ENCODE measurements at regions not wholly inside any gene's neighbourhood (a gene's known extent, or its start where the extent isn't known, plus 50 kb on each side); places are given as distances from the start of the nearest gene placed in this dataset.
"Not testable (repeated sequence)": the region's sequence is repeated elsewhere in the genome, so short reads cannot be mapped to it uniquely, and the experiment has no call there.

DNA sequence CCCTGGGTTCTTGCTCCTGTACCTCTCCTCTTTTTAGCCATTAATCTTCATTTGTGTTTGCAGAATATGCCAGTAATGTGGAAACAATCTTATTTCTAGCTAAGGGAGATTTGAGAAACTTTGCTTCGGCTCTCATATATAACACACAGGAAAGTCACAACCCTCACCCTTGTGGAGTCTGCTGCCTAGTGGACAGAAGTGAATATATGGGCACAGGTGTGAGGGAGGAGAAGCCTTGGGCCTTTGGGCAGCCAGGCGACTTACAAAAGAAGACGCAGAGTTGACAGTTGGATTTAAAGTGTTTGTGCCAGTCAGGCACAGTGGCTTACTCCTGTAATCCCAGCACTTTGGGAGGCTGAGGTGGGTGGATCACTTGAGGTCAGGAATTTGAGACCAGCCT lies 181.8 kb upstream of the TBL1XR1 start:
- peaks cover 5% of the 10 kb centered on the region for H3K36me3 Mint-ChIP-seq (ENCODE audit: low read depth)
- H3K27me3 Mint-ChIP-seq (ENCODE audit: low read depth): no peaks in the 10 kb centered on the region

DNA sequence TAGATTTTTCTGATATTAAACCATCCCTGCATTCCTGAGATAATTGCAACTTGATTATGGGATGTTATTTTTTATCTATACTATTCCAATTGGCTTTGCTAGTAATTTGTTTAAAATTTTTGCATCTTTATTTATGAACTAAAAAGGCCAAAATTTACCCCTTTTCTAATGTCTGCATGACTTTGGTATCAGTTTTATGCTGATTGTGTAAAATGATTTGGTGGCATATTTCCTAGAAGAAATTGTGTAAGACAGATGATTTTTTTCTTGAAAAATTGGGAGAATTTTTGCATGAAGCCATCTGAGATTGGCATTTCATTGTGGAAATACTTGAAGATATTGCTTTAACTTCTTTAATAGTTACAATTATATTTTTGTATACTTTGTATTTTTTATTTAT lies 183.8 kb upstream of the TBL1XR1 start:
- ATAC-seq (no peak), DNase-seq (no peak)
- Mint-ChIP-seq H3K27ac (no peak overlapping the region), H3K4me1 (ENCODE audit: low read depth) (no peaks in the 10 kb centered on the region), H3K9me3 (ENCODE audit: insufficient read depth) (no peaks in the 10 kb centered on the region), H3K36me3 (ENCODE audit: low read depth) (peaks cover 5% of the 10 kb centered on the region), H3K4me3 (no peak overlapping the region), H3K27me3 (ENCODE audit: low read depth) (no peaks in the 10 kb centered on the region)
- POLR2A ChIA-PET: no interaction called here
- CTCF ChIA-PET: no interaction called here

More for the DNA sequence above, 181.8 kb upstream of the TBL1XR1 start:
- H3K4me1 Mint-ChIP-seq (ENCODE audit: low read depth): no peaks in the 10 kb centered on the region
- no peak overlapping the region for H3K4me3 Mint-ChIP-seq
- no peak for ATAC-seq
- ChIA-PET CTCF (no interaction called here), POLR2A (interaction anchor here (0.6 kb wide), 1 partner anchor 18 kb away, joined by 3 read pairs; no protein-coding TSS in a partner anchor)
- H3K27ac Mint-ChIP-seq: no peak overlapping the region
- no peak for DNase-seq
- H3K9me3 Mint-ChIP-seq (ENCODE audit: insufficient read depth): no peaks in the 10 kb centered on the region

DNA sequence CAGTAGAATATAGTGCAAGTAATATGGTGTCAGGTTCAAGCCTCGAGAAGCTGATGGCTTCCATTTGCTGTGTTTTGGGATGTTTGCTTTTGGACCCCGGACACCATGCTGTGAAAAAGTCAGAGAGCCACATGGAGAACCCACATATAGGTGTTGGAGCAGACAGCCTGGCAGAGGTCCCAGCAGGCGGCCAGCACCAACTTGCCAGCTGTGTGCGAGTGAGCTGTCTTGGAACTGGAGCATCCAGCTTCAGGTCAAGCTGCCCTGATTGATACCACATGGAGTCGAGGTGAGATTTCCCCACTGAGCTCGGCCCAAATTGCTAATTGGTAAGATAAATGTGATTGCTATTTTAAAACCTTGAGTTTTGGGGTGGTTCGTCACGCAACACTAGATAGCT lies 185.7 kb upstream of the TBL1XR1 start:
- H3K27me3 Mint-ChIP-seq (ENCODE audit: low read depth): no peaks in the 10 kb centered on the region
- CTCF ChIA-PET: no interaction called here
- H3K4me3 Mint-ChIP-seq: no peak overlapping the region
- H3K9me3 Mint-ChIP-seq (ENCODE audit: insufficient read depth): peaks cover 3% of the 10 kb centered on the region
- POLR2A ChIA-PET: no interaction called here
- H3K27ac Mint-ChIP-seq: no peak overlapping the region
- no peak for DNase-seq
- H3K36me3 Mint-ChIP-seq (ENCODE audit: low read depth): peaks cover 5% of the 10 kb centered on the region
- no peak for ATAC-seq
- no peaks in the 10 kb centered on the region for H3K4me1 Mint-ChIP-seq (ENCODE audit: low read depth)

DNA sequence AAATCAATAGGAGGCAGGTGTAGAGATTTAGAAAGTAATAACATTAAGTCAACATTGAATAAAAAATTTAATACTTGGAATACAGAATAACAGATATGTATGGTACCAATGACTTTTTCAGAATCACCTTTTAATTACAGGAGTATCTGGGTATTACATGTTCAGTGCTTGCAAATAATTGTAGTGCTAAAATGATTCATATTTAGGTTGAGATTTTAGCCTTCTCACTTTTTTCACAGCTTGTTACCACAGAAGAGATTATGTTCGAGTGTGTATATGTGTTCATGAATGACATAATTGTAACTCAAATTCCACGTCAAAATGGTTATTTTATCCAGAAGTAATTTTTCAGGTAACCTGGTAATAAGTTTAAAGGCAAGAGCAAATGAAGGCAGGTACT lies 187.9 kb upstream of the TBL1XR1 start:
- ATAC-seq (no peak), DNase-seq (no peak)
- H3K36me3 Mint-ChIP-seq (ENCODE audit: low read depth): peaks cover 4% of the 10 kb centered on the region
- H3K9me3 Mint-ChIP-seq (ENCODE audit: insufficient read depth): peaks cover 3% of the 10 kb centered on the region
- H3K4me3 Mint-ChIP-seq: no peak overlapping the region
- H3K4me1 Mint-ChIP-seq (ENCODE audit: low read depth): no peaks in the 10 kb centered on the region
- ChIA-PET CTCF (no interaction called here), POLR2A (no interaction called here)
- H3K27ac Mint-ChIP-seq: no peak overlapping the region
- no peaks in the 10 kb centered on the region for H3K27me3 Mint-ChIP-seq (ENCODE audit: low read depth)

DNA sequence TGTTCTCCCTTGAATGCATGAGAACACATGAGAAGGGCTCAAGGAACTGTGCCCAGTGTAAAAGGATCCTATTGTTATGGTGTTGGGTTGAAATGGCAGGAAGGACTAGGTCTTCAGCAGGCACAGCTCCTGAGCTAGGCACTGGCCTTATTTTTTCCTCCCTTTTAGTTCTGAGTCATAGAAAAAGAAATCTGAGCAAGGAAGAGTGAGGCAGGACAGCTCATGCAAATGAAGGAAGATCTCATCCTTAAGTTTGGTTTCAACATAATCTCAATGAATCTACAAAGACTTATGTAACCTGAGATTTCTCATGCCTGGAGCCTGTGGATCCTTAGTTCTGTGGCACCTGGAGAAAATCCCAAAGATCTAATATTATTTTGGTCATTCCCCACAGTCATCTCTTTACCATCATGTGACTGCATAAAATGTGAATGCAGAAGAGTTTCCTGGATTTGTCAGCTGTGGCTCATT lies 188.6 kb upstream of the TBL1XR1 start:
- ChIA-PET POLR2A (no interaction called here), CTCF (interaction anchor here (1.3 kb wide), 1 partner anchor 33 kb away, joined by 3 read pairs; no protein-coding TSS in a partner anchor)
- DNase-seq: no peak
- Mint-ChIP-seq H3K9me3 (ENCODE audit: insufficient read depth) (peaks cover 3% of the 10 kb centered on the region), H3K27ac (no peak overlapping the region), H3K4me1 (ENCODE audit: low read depth) (no peaks in the 10 kb centered on the region), H3K36me3 (ENCODE audit: low read depth) (peaks cover 2% of the 10 kb centered on the region), H3K27me3 (ENCODE audit: low read depth) (no peaks in the 10 kb centered on the region), H3K4me3 (no peak overlapping the region)
- no peak for ATAC-seq

DNA sequence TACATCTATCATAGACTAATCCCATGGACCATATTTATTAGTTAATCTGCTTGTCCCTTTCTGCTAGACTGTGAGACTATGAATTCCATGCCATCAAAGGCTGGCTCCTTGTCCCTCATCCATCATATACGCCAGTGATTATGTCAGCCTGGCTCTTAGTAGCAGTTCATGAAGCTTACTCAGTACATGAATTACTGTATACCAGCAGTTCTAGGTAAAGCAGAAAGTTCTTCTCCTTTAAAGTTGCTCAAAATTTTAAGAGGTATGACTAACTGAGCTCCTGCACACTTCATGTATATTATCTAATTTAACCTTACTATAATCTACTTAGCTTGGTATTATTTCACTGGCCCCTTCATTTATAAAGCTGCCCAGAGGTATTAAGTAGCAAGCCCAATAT lies 190.9 kb upstream of the TBL1XR1 start:
- Mint-ChIP-seq H3K36me3 (ENCODE audit: low read depth) (no peaks in the 10 kb centered on the region), H3K9me3 (ENCODE audit: insufficient read depth) (peaks cover 3% of the 10 kb centered on the region), H3K27me3 (ENCODE audit: low read depth) (no peaks in the 10 kb centered on the region), H3K4me1 (ENCODE audit: low read depth) (no peaks in the 10 kb centered on the region), H3K27ac (no peak overlapping the region), H3K4me3 (no peak overlapping the region)
- no peak for ATAC-seq
- ChIA-PET CTCF (no interaction called here), POLR2A (no interaction called here)
- DNase-seq: no peak

DNA sequence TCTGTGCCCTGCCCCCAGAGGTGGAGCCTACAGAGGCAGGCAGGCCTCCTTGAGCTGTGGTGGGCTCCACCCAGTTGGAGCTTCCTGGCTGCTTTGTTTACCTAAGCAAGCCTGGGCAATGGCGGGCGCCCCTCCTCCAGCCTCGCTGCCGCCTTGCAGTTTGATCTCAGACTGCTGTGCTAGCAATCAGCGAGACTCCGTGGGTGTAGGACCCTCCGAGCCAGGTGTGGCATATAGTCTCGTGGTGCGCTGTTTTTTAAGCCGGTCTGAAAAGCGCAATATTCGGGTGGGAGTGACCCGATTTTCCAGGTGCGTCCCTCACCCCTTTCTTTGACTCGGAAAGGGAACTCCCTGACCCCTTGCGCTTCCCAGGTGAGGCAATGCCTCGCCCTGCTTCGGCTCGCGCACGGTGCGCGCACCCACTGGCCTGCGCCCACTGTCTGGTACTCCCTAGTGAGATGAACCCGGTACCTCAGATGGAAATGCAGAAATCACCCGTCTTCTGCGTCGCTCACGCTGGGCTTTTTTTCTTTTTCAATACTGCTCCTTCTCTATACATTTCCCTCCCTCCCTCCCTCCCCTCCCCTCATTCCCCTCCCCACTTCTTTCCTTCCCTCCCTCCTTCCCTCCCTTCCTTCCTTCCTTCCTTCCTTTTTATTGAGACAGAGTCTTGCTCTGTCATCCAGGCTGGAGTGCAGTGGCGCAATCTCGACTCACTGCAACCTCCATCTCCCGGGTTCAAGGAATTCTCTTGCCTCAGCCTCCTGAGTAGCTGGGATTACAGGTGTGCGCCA lies 197.1 kb upstream of the TBL1XR1 start:
- POLR2A ChIA-PET: interaction anchor here (1.2 kb wide), 1 partner anchor 93 kb away, joined by 3 read pairs; no protein-coding TSS in a partner anchor
- H3K4me3 Mint-ChIP-seq: peak overlapping the region; percentile 25
- H3K27me3 Mint-ChIP-seq (ENCODE audit: low read depth); DNase-seq; ATAC-seq; CTCF ChIA-PET; H3K36me3 Mint-ChIP-seq (ENCODE audit: low read depth); H3K4me1 Mint-ChIP-seq (ENCODE audit: low read depth); H3K9me3 Mint-ChIP-seq (ENCODE audit: insufficient read depth): not testable (repeated sequence)
- peak overlapping the region; percentile 71 for H3K27ac Mint-ChIP-seq

DNA sequence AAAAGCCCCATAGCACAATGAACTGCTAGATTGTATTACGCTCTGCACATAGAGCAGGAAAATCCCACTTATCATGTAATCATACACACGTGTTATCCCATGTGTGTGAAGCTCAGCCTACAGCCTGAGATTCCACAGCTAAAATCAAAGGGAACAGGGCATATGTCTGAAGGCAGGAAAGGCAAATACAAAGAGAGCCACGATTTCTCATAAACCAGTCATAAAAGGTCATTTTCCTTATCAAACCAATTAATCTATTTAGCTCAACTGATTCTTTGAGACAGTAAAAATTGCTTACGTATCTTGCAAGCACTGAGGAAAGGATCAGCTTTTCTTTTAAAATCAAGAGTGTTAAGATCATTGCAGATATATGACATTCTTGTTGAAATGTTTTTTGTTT lies 199.5 kb upstream of the TBL1XR1 start:
- H3K27ac Mint-ChIP-seq: no peak overlapping the region
- H3K4me1 Mint-ChIP-seq (ENCODE audit: low read depth): peaks cover 4% of the 10 kb centered on the region
- no peak overlapping the region for H3K4me3 Mint-ChIP-seq
- ChIA-PET CTCF (no interaction called here), POLR2A (interaction anchor here (0.6 kb wide), 1 partner anchor 18 kb away, joined by 3 read pairs; no protein-coding TSS in a partner anchor)
- peaks cover 6% of the 10 kb centered on the region for H3K9me3 Mint-ChIP-seq (ENCODE audit: insufficient read depth)
- DNase-seq (no peak), ATAC-seq (no peak)
- no peaks in the 10 kb centered on the region for H3K27me3 Mint-ChIP-seq (ENCODE audit: low read depth)
- no peaks in the 10 kb centered on the region for H3K36me3 Mint-ChIP-seq (ENCODE audit: low read depth)

DNA sequence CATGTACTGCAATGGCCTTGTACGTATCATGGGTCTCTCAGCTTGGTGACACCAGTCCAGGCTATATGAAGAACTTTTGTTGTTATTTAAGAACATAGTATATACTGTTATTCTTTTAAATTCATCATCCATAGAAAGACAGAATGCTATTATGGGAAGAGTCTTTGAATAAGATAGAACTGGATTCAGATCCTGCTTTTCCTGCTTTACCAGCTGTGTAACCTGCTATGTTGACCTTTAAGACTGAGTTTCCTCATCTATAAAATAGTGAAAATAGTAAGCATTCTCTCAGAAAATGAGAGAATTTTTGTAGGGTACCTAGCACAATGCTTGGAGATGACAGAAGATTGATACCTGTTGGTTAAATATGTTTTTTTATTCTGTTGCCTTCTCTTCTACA lies 204.1 kb upstream of the TBL1XR1 start:
- Mint-ChIP-seq H3K4me3 (no peak overlapping the region), H3K36me3 (ENCODE audit: low read depth) (no peaks in the 10 kb centered on the region), H3K9me3 (ENCODE audit: insufficient read depth) (peaks cover 6% of the 10 kb centered on the region), H3K27me3 (ENCODE audit: low read depth) (no peaks in the 10 kb centered on the region), H3K4me1 (ENCODE audit: low read depth) (no peaks in the 10 kb centered on the region), H3K27ac (no peak overlapping the region)
- ChIA-PET POLR2A (no interaction called here), CTCF (interaction anchor here (0.7 kb wide), 1 partner anchor 17 kb away, joined by 3 read pairs; no protein-coding TSS in a partner anchor)
- ATAC-seq: no peak
- no peak for DNase-seq

DNA sequence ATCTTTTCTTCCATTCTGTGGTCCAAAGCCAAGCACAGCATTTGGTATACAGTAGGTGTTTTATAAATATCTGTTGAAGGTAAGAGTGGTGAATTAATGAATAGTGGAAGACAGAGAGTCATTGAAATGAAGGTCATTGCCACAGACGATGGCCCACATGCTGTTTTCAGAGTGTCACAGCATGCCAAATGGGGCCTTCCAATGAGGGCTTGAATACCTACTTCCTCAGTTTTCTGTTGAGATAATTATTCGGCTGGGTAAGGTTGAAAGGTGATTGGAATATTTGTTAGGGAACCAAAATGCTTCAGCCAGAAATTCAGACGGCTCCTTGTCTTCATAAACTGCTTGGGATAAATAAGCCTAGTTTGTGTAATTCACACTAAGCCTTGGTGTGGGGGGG lies 205.3 kb upstream of the TBL1XR1 start:
- CTCF ChIA-PET: no interaction called here
- POLR2A ChIA-PET: no interaction called here
- Mint-ChIP-seq H3K27ac (no peak overlapping the region), H3K4me3 (no peak overlapping the region), H3K9me3 (ENCODE audit: insufficient read depth) (peaks cover 6% of the 10 kb centered on the region), H3K27me3 (ENCODE audit: low read depth) (no peaks in the 10 kb centered on the region), H3K36me3 (ENCODE audit: low read depth) (no peaks in the 10 kb centered on the region), H3K4me1 (ENCODE audit: low read depth) (no peaks in the 10 kb centered on the region)
- ATAC-seq (no peak), DNase-seq (no peak)

DNA sequence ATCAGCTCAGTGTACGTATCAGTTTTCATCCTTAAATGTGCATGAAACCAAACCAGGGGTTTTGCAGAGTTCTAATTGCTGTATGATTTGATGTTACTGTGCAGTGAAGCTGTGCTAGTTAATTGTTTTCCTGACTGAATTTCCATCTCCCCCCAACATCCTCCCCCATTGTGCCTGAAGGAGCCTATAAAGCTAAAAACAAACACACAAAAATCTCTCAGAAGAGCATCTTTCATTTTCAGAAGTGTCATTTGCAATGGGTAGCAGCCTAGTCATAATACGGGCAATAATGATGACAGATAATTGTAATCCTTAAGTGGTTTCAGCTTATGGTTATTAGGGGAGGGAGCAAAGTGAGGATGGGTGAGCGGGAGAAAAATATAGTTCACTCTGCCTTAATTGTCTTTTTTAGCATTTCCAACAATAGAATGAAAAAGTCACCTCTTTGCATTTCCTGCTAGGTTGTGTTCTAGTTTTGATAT lies 207.9 kb upstream of the TBL1XR1 start:
- no peaks in the 10 kb centered on the region for H3K36me3 Mint-ChIP-seq (ENCODE audit: low read depth)
- ChIA-PET POLR2A (no interaction called here), CTCF (no interaction called here)
- ATAC-seq: no peak
- H3K9me3 Mint-ChIP-seq (ENCODE audit: insufficient read depth): no peaks in the 10 kb centered on the region
- H3K4me1 Mint-ChIP-seq (ENCODE audit: low read depth): peaks cover 2% of the 10 kb centered on the region
- no peak for DNase-seq
- no peaks in the 10 kb centered on the region for H3K27me3 Mint-ChIP-seq (ENCODE audit: low read depth)
- no peak overlapping the region for H3K27ac Mint-ChIP-seq
- H3K4me3 Mint-ChIP-seq: no peak overlapping the region

DNA sequence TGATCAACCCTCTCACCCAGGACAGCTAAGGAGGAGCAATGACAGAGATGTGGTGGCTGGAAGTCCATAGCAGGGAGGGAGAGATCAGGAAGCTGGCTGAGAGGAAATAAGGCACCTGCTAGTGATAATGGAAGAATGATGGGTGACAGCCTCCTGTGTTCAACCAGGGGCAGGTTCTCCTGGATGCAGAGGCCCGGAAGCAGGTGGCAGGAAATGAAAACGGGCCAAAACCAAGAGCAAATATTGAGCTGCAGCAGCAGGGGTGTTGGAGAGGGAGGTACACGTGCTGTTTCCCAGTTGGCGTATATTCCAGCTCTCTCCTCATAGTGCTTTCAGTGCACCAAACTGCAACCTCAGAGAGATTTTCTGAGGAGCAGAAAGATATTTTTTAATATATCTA lies 213.4 kb upstream of the TBL1XR1 start:
- ATAC-seq: no peak
- H3K4me1 Mint-ChIP-seq (ENCODE audit: low read depth): peaks cover 13% of the 10 kb centered on the region
- POLR2A ChIA-PET: no interaction called here
- no peaks in the 10 kb centered on the region for H3K27me3 Mint-ChIP-seq (ENCODE audit: low read depth)
- CTCF ChIA-PET: interaction anchor here (1.2 kb wide), 1 partner anchor 11 kb away, joined by 3 read pairs; no protein-coding TSS in a partner anchor
- H3K27ac Mint-ChIP-seq: peak overlapping the region; percentile 35
- H3K4me3 Mint-ChIP-seq: no peak overlapping the region
- H3K9me3 Mint-ChIP-seq (ENCODE audit: insufficient read depth): no peaks in the 10 kb centered on the region
- peaks cover 3% of the 10 kb centered on the region for H3K36me3 Mint-ChIP-seq (ENCODE audit: low read depth)
- peak; percentile 38 for DNase-seq
